ENCODE measurements at regions not wholly inside any gene's neighbourhood (a gene's known extent, or its start where the extent isn't known, plus 50 kb on each side); places are given as distances from the start of the nearest gene placed in this dataset.

- TF ChIP-seq CTCF (conservative IDR thresholded peaks at IDR 0.05 in 1 of 2, IDR thresholded peaks at IDR 0.05 in 1 of 2; ENCODE audit: extremely low read depth in 1 of 2, insufficient read depth in 1 of 2, low read depth in 1 of 2, low read length in 2 of 2) (no peak), EZH2 (IDR thresholded peaks at IDR 0.05; ENCODE audit: borderline replicate concordance, low read length) (no peak)
Observed at GRCh38 chr12:25394025-25394424, 143.3 kb upstream of the KRAS start.
